CD14-positive monocyte (primary cell): ENCODE measurements at regions not wholly inside any gene's neighbourhood (a gene's known extent, or its start where the extent isn't known, plus 50 kb on each side); places are given as distances from the start of the nearest gene placed in this dataset.
"Not testable (repeated sequence)": the region's sequence is repeated elsewhere in the genome, so short reads cannot be mapped to it uniquely, and the experiment has no call there.

Source experiments
- DNase-seq, 3 donors: peaks; one replicate each; pipeline ENCODE4 v3.0.0-alpha.2; 2011 to 2022
- H2AFZ ChIP-seq: 2 replicates; pipeline ENCODE4 v1.6.0; 2012; ENCODE audit warnings: mild to moderate bottlenecking, low read depth, low read length, inconsistent platforms; ENCODE audit not compliant: insufficient read depth, poor library complexity, severe bottlenecking
- H3K27ac ChIP-seq, 2 donors: 1 replicate in 1 of 2; 2 replicates in 1 of 2; pipeline ENCODE4 v1.5.1; 2012 to 2013; ENCODE audit warnings: low read length in 2 of 2, control low read depth in 1 of 2, inconsistent platforms in 1 of 2, low read depth in 1 of 2, mild to moderate bottlenecking in 1 of 2
- H3K27me3 ChIP-seq, 2 donors: one replicate each; pipeline versions ENCODE4 v1.6.0 to v1.6.1; 2011 to 2013; ENCODE audit warnings: low read length in 2 of 2; ENCODE audit not compliant: control insufficient read depth in 2 of 2, insufficient read depth in 2 of 2
- H3K36me3 ChIP-seq, 2 donors: replicated peaks in 1 of 2; 1 replicate in 1 of 2; 2 replicates in 1 of 2; pipeline versions ENCODE4 v1.5.1 to v1.6.1; 2012 to 2013; ENCODE audit warnings: low read length in 2 of 2, control low read depth in 1 of 2, inconsistent platforms in 1 of 2, mild to moderate bottlenecking in 1 of 2; ENCODE audit not compliant: insufficient read depth in 2 of 2, control insufficient read depth in 1 of 2
- H3K4me1 ChIP-seq, 2 donors: 1 replicate in 1 of 2; 2 replicates in 1 of 2; pipeline versions ENCODE4 v1.5.1 to v1.6.1; 2012 to 2013; ENCODE audit warnings: low read length in 2 of 2, control low read depth in 1 of 2, inconsistent platforms in 1 of 2, mild to moderate bottlenecking in 1 of 2, moderate library complexity in 1 of 2; ENCODE audit not compliant: insufficient read depth in 2 of 2, control insufficient read depth in 1 of 2
- H3K4me2 ChIP-seq: replicated peaks from 2 replicates; pipeline ENCODE3; 2012; ENCODE audit warnings: low read length, moderate library complexity, mild to moderate bottlenecking; ENCODE audit not compliant: poor library complexity, severe bottlenecking; ENCODE audit errors: extremely low read depth
- H3K4me3 ChIP-seq, 3 experiments: fragments of 200-600 bp in 1 of 3; sonication (generic) in 1 of 3; replicated peaks in 1 of 3; 1 replicate in 2 of 3; 2 replicates in 1 of 3; pipeline ENCODE4 v1.5.1; 2011 to 2013; ENCODE audit warnings: low read length in 3 of 3, mild to moderate bottlenecking in 3 of 3, control low read depth in 2 of 3, low read depth in 2 of 3, inconsistent platforms in 1 of 3, moderate library complexity in 1 of 3
- H3K79me2 ChIP-seq: 2 replicates; pipeline ENCODE4 v1.6.0; 2012; ENCODE audit warnings: mild to moderate bottlenecking, control low read depth, inconsistent platforms, low read length, moderate library complexity; ENCODE audit not compliant: insufficient read depth
- H3K9ac ChIP-seq: 2 replicates; pipeline ENCODE4 v1.6.0; 2017; ENCODE audit warnings: low read length, mild to moderate bottlenecking; ENCODE audit not compliant: insufficient read depth, poor library complexity, severe bottlenecking
- H3K9me3 ChIP-seq, 2 donors: replicated peaks in 1 of 2; 1 replicate in 1 of 2; 2 replicates in 1 of 2; pipeline versions ENCODE4 v1.5.1 to v1.6.1; 2012 to 2013; ENCODE audit warnings: low read length in 2 of 2, control low read depth in 1 of 2; ENCODE audit not compliant: control insufficient read depth in 1 of 2, insufficient read depth in 1 of 2
- H4K20me1 ChIP-seq: 2 replicates; pipeline ENCODE4 v1.6.0; 2012; ENCODE audit warnings: mild to moderate bottlenecking, low read length, control low read depth, moderate library complexity; ENCODE audit not compliant: insufficient read depth
- H3K27ac Mint-ChIP-seq, 7 donors: one replicate each; pipeline ENCODE4 v1.8.0; 2020; ENCODE audit warnings: mild to moderate bottlenecking in 7 of 7, mixed read lengths in 7 of 7, moderate library complexity in 6 of 7, inconsistent platforms in 2 of 7
- H3K27me3 Mint-ChIP-seq, 3 donors: one replicate each; pipeline ENCODE4 v1.8.0; 2021 to 2022; ENCODE audit warnings: low read depth in 3 of 3, mild to moderate bottlenecking in 3 of 3, mixed read lengths in 3 of 3, moderate library complexity in 3 of 3, inconsistent platforms in 1 of 3
- H3K36me3 Mint-ChIP-seq, 2 donors: one replicate each; pipeline ENCODE4 v1.8.0; 2020; ENCODE audit warnings: mixed read lengths in 2 of 2, inconsistent platforms in 1 of 2, mild to moderate bottlenecking in 1 of 2
- H3K4me1 Mint-ChIP-seq: one replicate; pipeline ENCODE4 v1.8.0; 2020; ENCODE audit warnings: mild to moderate bottlenecking, mixed read lengths
- H3K4me3 Mint-ChIP-seq, 2 donors: one replicate each; pipeline ENCODE4 v1.8.0; 2020; ENCODE audit warnings: mild to moderate bottlenecking in 2 of 2, mixed read lengths in 2 of 2, moderate library complexity in 1 of 2
- H3K9me3 Mint-ChIP-seq, 7 donors: one replicate each; pipeline ENCODE4 v1.8.0; 2020 to 2022; ENCODE audit warnings: mixed read lengths in 7 of 7, mild to moderate bottlenecking in 6 of 7, moderate library complexity in 6 of 7, inconsistent platforms in 2 of 7
- CTCF ChIP-seq: fragments of 200-600 bp; IDR thresholded peaks from one replicate; pipeline ENCODE4 v1.8.0; 2022; ENCODE audit warnings: antibody characterized with exemption, mild to moderate bottlenecking
- WGBS: methylation state at CpG from one replicate; pipeline ENCODE4 v1.1.5; 2013; ENCODE audit warnings: missing lambda C conversion rate; ENCODE audit not compliant: insufficient coverage; 5-methylcytosine and 5-hydroxymethylcytosine counted together
- intact Hi-C, 2 donors: fragments of 100-400 bp; cut with micrococcal nuclease; formaldehyde crosslinking; loops; one replicate each; pipeline versions ENCODE4 v1.15.0 to v1.15.1; 2023

DNA sequence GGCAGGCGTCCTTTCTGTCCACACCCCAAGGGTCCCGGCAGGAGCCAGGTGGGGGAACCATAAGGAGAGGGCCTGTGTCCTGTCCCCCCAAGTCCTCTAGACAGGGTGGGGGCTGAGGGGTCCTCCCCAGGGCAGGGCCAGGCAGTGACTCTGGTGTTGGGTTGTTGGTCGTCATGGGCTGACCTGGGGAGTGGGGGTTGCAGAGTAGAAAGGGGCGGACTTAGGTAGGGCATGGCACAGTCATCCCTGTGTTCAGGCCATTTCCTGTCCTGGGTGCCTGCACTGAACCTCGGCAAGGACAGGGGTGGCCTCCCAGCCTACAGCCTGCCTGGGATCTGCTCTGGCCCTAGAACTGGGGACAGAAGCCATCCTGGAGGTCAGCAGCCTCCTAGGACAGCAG lies 356.2 kb downstream of the TMEM121 start:
- 50% methylated on average over 3 of the region's 5 CpGs for WGBS
- Histone ChIP-seq H3K79me2 (no peaks in the 10 kb centered on the region), H3K36me3 (no peaks in the 10 kb centered on the region), H3K4me1 (peaks cover 0 to 9% of the 10 kb centered on the region in 2 donors), H3K27me3 (peaks cover 0 to 21% of the 10 kb centered on the region in 2 donors), H3K9ac (no peak overlapping the region), H4K20me1 (no peaks in the 10 kb centered on the region), H3K27ac (no peak overlapping the region), H3K9me3 (no peaks in the 10 kb centered on the region), H3K4me3 (no peak overlapping the region), H2AFZ (no peak overlapping the region), H3K4me2 (no peak overlapping the region)
- TF ChIP-seq CTCF, result no peak
- H3K9me3 Mint-ChIP-seq, result peaks cover 0 to 4% (median 0%) of the 10 kb centered on the region in 7 donors
- H3K4me1 Mint-ChIP-seq, result peaks cover 4% of the 10 kb centered on the region
- intact Hi-C loops, result no loop called here
- H3K36me3 Mint-ChIP-seq, result no peaks in the 10 kb centered on the region
- peaks cover 34 to 52% (median 37%) of the 10 kb centered on the region in 3 donors for H3K27me3 Mint-ChIP-seq
- no peak for DNase-seq
- H3K4me3 Mint-ChIP-seq, result no peak overlapping the region
- H3K27ac Mint-ChIP-seq, result no peak overlapping the region

- no peak for DNase-seq
- Histone ChIP-seq H3K9ac (no peak overlapping the region), H3K9me3 (no peaks in the 10 kb centered on the region), H3K4me2 (no peak overlapping the region), H3K79me2 (no peaks in the 10 kb centered on the region), H2AFZ (no peak overlapping the region), H3K27ac (no peak overlapping the region), H3K4me3 (no peak overlapping the region), H3K27me3 (peaks cover 0 to 21% of the 10 kb centered on the region in 2 donors), H4K20me1 (no peaks in the 10 kb centered on the region), H3K4me1 (peaks cover 0 to 9% of the 10 kb centered on the region in 2 donors), H3K36me3 (no peaks in the 10 kb centered on the region)
- no peak overlapping the region for H3K27ac Mint-ChIP-seq
- H3K27me3 Mint-ChIP-seq, result peaks cover 41 to 59% (median 42%) of the 10 kb centered on the region in 3 donors
- no peaks in the 10 kb centered on the region for H3K36me3 Mint-ChIP-seq
- peaks cover 4% of the 10 kb centered on the region for H3K4me1 Mint-ChIP-seq
- no peak for TF ChIP-seq CTCF
- 56% methylated on average over 7 of the region's 17 CpGs for WGBS
- no peak overlapping the region for H3K4me3 Mint-ChIP-seq
- peaks cover 0 to 5% (median 0%) of the 10 kb centered on the region in 7 donors for H3K9me3 Mint-ChIP-seq
- intact Hi-C loops, result no loop called here
These were observed 357.0 kb downstream of the TMEM121 start for GRCh38 chr14:105883066-105884005.

GRCh38 chr14:105884192-105884807 lies 357.9 kb downstream of the TMEM121 start:
- H3K4me3 Mint-ChIP-seq, H2AFZ ChIP-seq, H3K27ac Mint-ChIP-seq, H3K36me3 ChIP-seq, H3K4me3 ChIP-seq, H3K79me2 ChIP-seq, H3K9me3 ChIP-seq, H3K4me1 Mint-ChIP-seq, H3K27ac ChIP-seq, intact Hi-C loops, DNase-seq, H3K9ac ChIP-seq, H3K4me1 ChIP-seq, H3K4me2 ChIP-seq, H3K9me3 Mint-ChIP-seq, H4K20me1 ChIP-seq, H3K36me3 Mint-ChIP-seq: not testable (repeated sequence)
- H3K27me3 ChIP-seq, result peaks cover 0 to 24% of the 10 kb centered on the region in 2 donors
- H3K27me3 Mint-ChIP-seq, result peaks cover 45 to 65% (median 45%) of the 10 kb centered on the region in 3 donors
- 60% methylated on average over 16 of the region's 17 CpGs for WGBS
